Panc1 (cell line): ENCODE measurements at regions not wholly inside any gene's neighbourhood (a gene's known extent, or its start where the extent isn't known, plus 50 kb on each side); places are given as distances from the start of the nearest gene placed in this dataset.

Experiments used
- POLR2AphosphoS5 ChIP-seq: IDR thresholded peaks from 2 replicates; pipeline ENCODE4 v1.6.1; 2012; ENCODE audit warnings: mild to moderate bottlenecking, low read depth, low read length, moderate library complexity
- TF ChIP-seq, protein P1 (sequence below): fragments of 450-650 bp; IDR thresholded peaks from 2 replicates; pipeline ENCODE4 v1.5.1; 2017; ENCODE audit warnings: mild to moderate bottlenecking

DNA sequence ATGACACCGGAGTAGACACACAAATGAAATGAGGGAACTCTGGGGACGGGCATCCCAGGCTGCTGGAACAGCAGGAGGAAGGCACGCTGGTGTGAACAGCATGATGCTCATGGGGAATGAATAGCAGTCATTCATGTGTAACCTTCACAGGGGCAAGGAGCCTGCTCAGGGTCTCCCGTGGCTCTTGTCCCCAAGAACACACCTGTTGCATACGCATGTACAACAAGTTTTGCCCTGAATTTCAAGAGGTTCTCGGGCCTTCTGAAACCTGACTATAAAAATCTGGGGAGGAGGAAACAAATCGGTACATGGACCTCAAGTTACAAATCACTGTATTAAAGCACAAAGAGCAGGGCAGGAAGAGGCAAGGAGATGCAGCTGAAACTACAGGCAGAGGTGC, 93.4 kb downstream of the RRAGC start:
- TF ChIP-seq, protein P1, sequence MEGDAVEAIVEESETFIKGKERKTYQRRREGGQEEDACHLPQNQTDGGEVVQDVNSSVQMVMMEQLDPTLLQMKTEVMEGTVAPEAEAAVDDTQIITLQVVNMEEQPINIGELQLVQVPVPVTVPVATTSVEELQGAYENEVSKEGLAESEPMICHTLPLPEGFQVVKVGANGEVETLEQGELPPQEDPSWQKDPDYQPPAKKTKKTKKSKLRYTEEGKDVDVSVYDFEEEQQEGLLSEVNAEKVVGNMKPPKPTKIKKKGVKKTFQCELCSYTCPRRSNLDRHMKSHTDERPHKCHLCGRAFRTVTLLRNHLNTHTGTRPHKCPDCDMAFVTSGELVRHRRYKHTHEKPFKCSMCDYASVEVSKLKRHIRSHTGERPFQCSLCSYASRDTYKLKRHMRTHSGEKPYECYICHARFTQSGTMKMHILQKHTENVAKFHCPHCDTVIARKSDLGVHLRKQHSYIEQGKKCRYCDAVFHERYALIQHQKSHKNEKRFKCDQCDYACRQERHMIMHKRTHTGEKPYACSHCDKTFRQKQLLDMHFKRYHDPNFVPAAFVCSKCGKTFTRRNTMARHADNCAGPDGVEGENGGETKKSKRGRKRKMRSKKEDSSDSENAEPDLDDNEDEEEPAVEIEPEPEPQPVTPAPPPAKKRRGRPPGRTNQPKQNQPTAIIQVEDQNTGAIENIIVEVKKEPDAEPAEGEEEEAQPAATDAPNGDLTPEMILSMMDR, result no peak
- TF ChIP-seq POLR2AphosphoS5, result no peak
